ENCODE measurements at regions not wholly inside any gene's neighbourhood (a gene's known extent, or its start where the extent isn't known, plus 50 kb on each side); places are given as distances from the start of the nearest gene placed in this dataset.
A peak's percentile ranks its signal among the peaks of the same experiment; 100 is the strongest.

GRCh38 chr3:72658466-72659100, 189.7 kb downstream of the SHQ1 start:
- DNase-seq (ENCODE audit: low spot score): no peak
- Histone ChIP-seq H3K4me2 (ENCODE audit: insufficient read depth, low read length, poor library complexity, severe bottlenecking) (no peak overlapping the region), H4K91ac (ENCODE audit: low read depth, low read length, poor library complexity) (no peak overlapping the region), H2BK120ac (ENCODE audit: low read depth, low read length) (no peak overlapping the region), H3K18ac (ENCODE audit: low read length) (no peak overlapping the region), H2BK5ac (ENCODE audit: low read length) (no peak overlapping the region), H4K8ac (ENCODE audit: low read depth, low read length) (no peak overlapping the region), H2AFZ (ENCODE audit: low read length) (no peak overlapping the region), H3K14ac (ENCODE audit: low read length) (no peak overlapping the region), H3K79me1 (ENCODE audit: low read depth, low read length) (no peaks in the 10 kb centered on the region), H3K27me3 (ENCODE audit: control insufficient read depth in 3 of 3, insufficient read depth in 3 of 3, low read depth in 1 of 3, low read length in 3 of 3) (peaks cover 0 to 16% (median 0%) of the 10 kb centered on the region in 3 experiments), H2BK12ac (ENCODE audit: low read length) (no peak overlapping the region), H2AK5ac (ENCODE audit: low read depth, low read length) (no peak overlapping the region), H3K4me1 (ENCODE audit: control insufficient read depth in 2 of 2, insufficient read depth in 1 of 2, low read depth in 1 of 2, low read length in 2 of 2) (peaks cover 2 to 8% of the 10 kb centered on the region in 2 donors), H2BK15ac (ENCODE audit: low read length) (no peak overlapping the region), H3K4me3 (ENCODE audit: low read length in 2 of 2) (no peak overlapping the region), H3K23ac (ENCODE audit: low read depth, low read length, poor library complexity) (no peak overlapping the region), H3K36me3 (replicated peaks in 1 of 2; ENCODE audit: control insufficient read depth in 2 of 2, insufficient read depth in 2 of 2, low read length in 2 of 2) (no peaks in the 10 kb centered on the region), H3K4ac (ENCODE audit: low read length) (no peak overlapping the region), H3K9me3 (replicated peaks in 1 of 2; ENCODE audit: control insufficient read depth in 2 of 2, insufficient read depth in 1 of 2, low read depth in 1 of 2, low read length in 2 of 2) (no peaks in the 10 kb centered on the region), H3K9ac (ENCODE audit: low read depth, low read length, poor library complexity) (no peak overlapping the region), H3K27ac (replicated peaks; ENCODE audit: low read length) (no peak overlapping the region)
- no CpG with 5 or more reads among the region's 6 CpGs for WGBS, 2 donors (ENCODE audit: extremely low coverage in 2 of 2, insufficient read length in 2 of 2, insufficient replicate concordance in 1 of 2)

DNA sequence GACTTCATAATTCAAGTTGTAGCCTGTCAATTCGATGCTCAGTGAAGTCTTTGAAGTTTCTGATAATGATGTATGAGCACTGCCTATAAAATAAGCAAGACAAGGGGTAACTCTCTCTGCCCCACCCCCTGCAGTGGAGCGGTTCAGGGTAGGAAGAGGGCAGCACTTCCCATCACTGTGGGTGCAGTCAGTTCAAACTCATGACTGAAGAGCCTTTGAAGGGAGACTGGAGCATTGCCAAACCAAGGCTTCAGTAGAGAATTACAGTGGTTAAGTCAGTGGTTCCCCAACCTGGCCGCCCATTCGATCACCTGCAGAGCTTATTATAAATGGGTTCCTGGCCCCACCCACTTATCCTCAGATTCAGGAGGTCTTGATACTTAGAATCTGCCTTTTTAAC, 190.6 kb downstream of the SHQ1 start:
- no peak overlapping the region for H3K9ac ChIP-seq (ENCODE audit: low read depth, low read length, poor library complexity)
- H2BK15ac ChIP-seq (ENCODE audit: low read length): no peak overlapping the region
- DNase-seq (ENCODE audit: low spot score): no peak
- WGBS, 2 donors (ENCODE audit: extremely low coverage in 2 of 2, insufficient read length in 2 of 2, insufficient replicate concordance in 1 of 2): no CpG with 5 or more reads among the region's 4 CpGs
- H3K4ac ChIP-seq (ENCODE audit: low read length): no peak overlapping the region
- H3K4me1 ChIP-seq (ENCODE audit: control insufficient read depth in 2 of 2, insufficient read depth in 1 of 2, low read depth in 1 of 2, low read length in 2 of 2): peaks cover 2 to 8% of the 10 kb centered on the region in 2 donors
- no peaks in the 10 kb centered on the region for H3K79me1 ChIP-seq (ENCODE audit: low read depth, low read length)
- no peak overlapping the region for H4K8ac ChIP-seq (ENCODE audit: low read depth, low read length)
- H2BK5ac ChIP-seq (ENCODE audit: low read length): no peak overlapping the region
- H3K27ac ChIP-seq (replicated peaks; ENCODE audit: low read length): no peak overlapping the region
- no peak overlapping the region for H3K23ac ChIP-seq (ENCODE audit: low read depth, low read length, poor library complexity)
- no peak overlapping the region for H2BK120ac ChIP-seq (ENCODE audit: low read depth, low read length)
- no peak overlapping the region for H3K4me3 ChIP-seq (ENCODE audit: low read length in 2 of 2)
- peaks cover 0 to 23% (median 0%) of the 10 kb centered on the region in 3 experiments for H3K27me3 ChIP-seq (ENCODE audit: control insufficient read depth in 3 of 3, insufficient read depth in 3 of 3, low read depth in 1 of 3, low read length in 3 of 3)
- H4K91ac ChIP-seq (ENCODE audit: low read depth, low read length, poor library complexity): no peak overlapping the region
- no peak overlapping the region for H3K14ac ChIP-seq (ENCODE audit: low read length)
- H2BK12ac ChIP-seq (ENCODE audit: low read length): no peak overlapping the region
- H3K18ac ChIP-seq (ENCODE audit: low read length): no peak overlapping the region
- no peaks in the 10 kb centered on the region for H3K9me3 ChIP-seq (replicated peaks in 1 of 2; ENCODE audit: control insufficient read depth in 2 of 2, insufficient read depth in 1 of 2, low read depth in 1 of 2, low read length in 2 of 2)
- no peak overlapping the region for H2AK5ac ChIP-seq (ENCODE audit: low read depth, low read length)
- no peak overlapping the region for H3K4me2 ChIP-seq (ENCODE audit: insufficient read depth, low read length, poor library complexity, severe bottlenecking)
- no peaks in the 10 kb centered on the region for H3K36me3 ChIP-seq (replicated peaks in 1 of 2; ENCODE audit: control insufficient read depth in 2 of 2, insufficient read depth in 2 of 2, low read length in 2 of 2)
- no peak overlapping the region for H2AFZ ChIP-seq (ENCODE audit: low read length)

- no peak overlapping the region for H2AFZ ChIP-seq (ENCODE audit: low read length)
- no peak for DNase-seq (ENCODE audit: low spot score)
- H2BK120ac ChIP-seq (ENCODE audit: low read depth, low read length): no peak overlapping the region
- peaks cover 2 to 5% of the 10 kb centered on the region in 2 donors for H3K4me1 ChIP-seq (ENCODE audit: control insufficient read depth in 2 of 2, insufficient read depth in 1 of 2, low read depth in 1 of 2, low read length in 2 of 2)
- no peak overlapping the region for H3K27ac ChIP-seq (replicated peaks; ENCODE audit: low read length)
- H3K18ac ChIP-seq (ENCODE audit: low read length): peak overlapping the region; percentile 87
- H3K36me3 ChIP-seq (replicated peaks in 1 of 2; ENCODE audit: control insufficient read depth in 2 of 2, insufficient read depth in 2 of 2, low read length in 2 of 2): no peaks in the 10 kb centered on the region
- peak overlapping the region; percentile 25 for H2BK15ac ChIP-seq (ENCODE audit: low read length)
- no peak overlapping the region for H4K8ac ChIP-seq (ENCODE audit: low read depth, low read length)
- no peak overlapping the region for H3K23ac ChIP-seq (ENCODE audit: low read depth, low read length, poor library complexity)
- no peaks in the 10 kb centered on the region for H3K9me3 ChIP-seq (replicated peaks in 1 of 2; ENCODE audit: control insufficient read depth in 2 of 2, insufficient read depth in 1 of 2, low read depth in 1 of 2, low read length in 2 of 2)
- H3K14ac ChIP-seq (ENCODE audit: low read length): no peak overlapping the region
- H3K4ac ChIP-seq (ENCODE audit: low read length): no peak overlapping the region
- H3K9ac ChIP-seq (ENCODE audit: low read depth, low read length, poor library complexity): no peak overlapping the region
- H3K79me1 ChIP-seq (ENCODE audit: low read depth, low read length): no peaks in the 10 kb centered on the region
- H2BK12ac ChIP-seq (ENCODE audit: low read length): no peak overlapping the region
- no CpG with 5 or more reads among the region's 6 CpGs for WGBS, 2 donors (ENCODE audit: extremely low coverage in 2 of 2, insufficient read length in 2 of 2, insufficient replicate concordance in 1 of 2)
- no peak overlapping the region for H3K4me2 ChIP-seq (ENCODE audit: insufficient read depth, low read length, poor library complexity, severe bottlenecking)
- no peak overlapping the region for H3K4me3 ChIP-seq (ENCODE audit: low read length in 2 of 2)
- H4K91ac ChIP-seq (ENCODE audit: low read depth, low read length, poor library complexity): no peak overlapping the region
- H2AK5ac ChIP-seq (ENCODE audit: low read depth, low read length): no peak overlapping the region
- peaks cover 0 to 23% (median 0%) of the 10 kb centered on the region in 3 experiments for H3K27me3 ChIP-seq (ENCODE audit: control insufficient read depth in 3 of 3, insufficient read depth in 3 of 3, low read depth in 1 of 3, low read length in 3 of 3)
- no peak overlapping the region for H2BK5ac ChIP-seq (ENCODE audit: low read length)
Measured at GRCh38 chr3:72655723-72656122, 192.5 kb downstream of the SHQ1 start.

DNA sequence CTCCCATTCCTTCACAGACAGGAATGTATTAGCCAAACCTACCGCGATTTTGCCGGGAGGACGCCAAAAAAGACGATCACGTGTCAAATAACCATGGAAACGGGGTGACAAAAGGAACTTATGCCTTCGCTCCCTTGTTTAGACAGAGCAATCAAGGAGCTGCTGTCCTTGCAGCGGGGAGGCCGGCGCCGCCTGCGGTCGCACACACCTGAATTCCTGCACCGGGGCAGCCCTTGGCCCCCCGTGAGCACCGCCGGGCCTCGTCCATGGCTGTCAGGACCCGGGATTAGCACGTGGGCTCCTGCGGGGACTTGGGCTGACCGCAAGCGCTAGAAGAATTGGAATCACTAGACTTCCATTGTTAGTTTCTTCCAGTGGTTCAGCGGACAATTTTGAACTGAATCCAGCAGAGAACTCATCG, 193.1 kb downstream of the SHQ1 start:
- no peak overlapping the region for H3K9ac ChIP-seq (ENCODE audit: low read depth, low read length, poor library complexity)
- H2BK12ac ChIP-seq (ENCODE audit: low read length): no peak overlapping the region
- H3K27ac ChIP-seq (replicated peaks; ENCODE audit: low read length): no peak overlapping the region
- no peak overlapping the region for H2BK5ac ChIP-seq (ENCODE audit: low read length)
- H3K9me3 ChIP-seq (replicated peaks in 1 of 2; ENCODE audit: control insufficient read depth in 2 of 2, insufficient read depth in 1 of 2, low read depth in 1 of 2, low read length in 2 of 2): no peaks in the 10 kb centered on the region
- no peak overlapping the region for H3K23ac ChIP-seq (ENCODE audit: low read depth, low read length, poor library complexity)
- H2AK5ac ChIP-seq (ENCODE audit: low read depth, low read length): no peak overlapping the region
- H4K91ac ChIP-seq (ENCODE audit: low read depth, low read length, poor library complexity): no peak overlapping the region
- H3K4ac ChIP-seq (ENCODE audit: low read length): no peak overlapping the region
- peaks cover 2 to 5% of the 10 kb centered on the region in 2 donors for H3K4me1 ChIP-seq (ENCODE audit: control insufficient read depth in 2 of 2, insufficient read depth in 1 of 2, low read depth in 1 of 2, low read length in 2 of 2)
- H2BK15ac ChIP-seq (ENCODE audit: low read length): no peak overlapping the region
- H3K4me3 ChIP-seq (ENCODE audit: low read length in 2 of 2): no peak overlapping the region
- H2AFZ ChIP-seq (ENCODE audit: low read length): peak overlapping the region; percentile 76
- WGBS, 2 donors (ENCODE audit: extremely low coverage in 2 of 2, insufficient read length in 2 of 2, insufficient replicate concordance in 1 of 2): no CpG with 5 or more reads among the region's 26 CpGs
- H3K14ac ChIP-seq (ENCODE audit: low read length): no peak overlapping the region
- no peaks in the 10 kb centered on the region for H3K36me3 ChIP-seq (replicated peaks in 1 of 2; ENCODE audit: control insufficient read depth in 2 of 2, insufficient read depth in 2 of 2, low read length in 2 of 2)
- H2BK120ac ChIP-seq (ENCODE audit: low read depth, low read length): no peak overlapping the region
- peaks cover 0 to 27% (median 0%) of the 10 kb centered on the region in 3 experiments for H3K27me3 ChIP-seq (ENCODE audit: control insufficient read depth in 3 of 3, insufficient read depth in 3 of 3, low read depth in 1 of 3, low read length in 3 of 3)
- no peak overlapping the region for H4K8ac ChIP-seq (ENCODE audit: low read depth, low read length)
- peak overlapping the region; percentile 58 for H3K4me2 ChIP-seq (ENCODE audit: insufficient read depth, low read length, poor library complexity, severe bottlenecking)
- peak; percentile 73 for DNase-seq (ENCODE audit: low spot score)
- H3K79me1 ChIP-seq (ENCODE audit: low read depth, low read length): no peaks in the 10 kb centered on the region
- H3K18ac ChIP-seq (ENCODE audit: low read length): peak overlapping the region; percentile 50

All from neuronal stem cell (in vitro differentiated cells).